Body of pancreas (tissue), 4 donors: ENCODE measurements at regions not wholly inside any gene's neighbourhood (a gene's known extent, or its start where the extent isn't known, plus 50 kb on each side); places are given as distances from the start of the nearest gene placed in this dataset.

Experiments
- ATAC-seq: fragments of 150-250 bp; one replicate; pipeline ENCODE4 v1.9.1; 2016
- DNase-seq, 4 donors: peaks; one replicate each; pipeline ENCODE4 v3.0.0-alpha.2; 2019
- H3K27ac ChIP-seq, 4 donors: fragments of 200-600 bp; sonication (generic); 1 replicate in 3 of 4; 2 replicates in 1 of 4; pipeline versions ENCODE4 v1.5.1 to v1.6.1; 2016 to 2019; ENCODE audit warnings: mild to moderate bottlenecking in 1 of 4, mixed read lengths in 1 of 4, moderate library complexity in 1 of 4
- H3K27me3 ChIP-seq, 2 donors: fragments of 200-600 bp; sonication (generic); one replicate each; pipeline ENCODE4 v1.6.0; 2016; ENCODE audit warnings: mild to moderate bottlenecking in 1 of 2
- H3K36me3 ChIP-seq, 2 donors: fragments of 200-600 bp; sonication (generic); replicated peaks in 1 of 2; 2 replicates each; pipeline ENCODE4 v1.5.1; 2016; ENCODE audit warnings: low read depth in 2 of 2; ENCODE audit not compliant: insufficient read depth in 1 of 2
- H3K4me1 ChIP-seq: fragments of 200-600 bp; sonication (generic); one replicate; pipeline ENCODE4 v1.6.0; 2016
- H3K4me3 ChIP-seq, 2 donors: fragments of 200-600 bp; sonication (generic); 1 replicate in 1 of 2; 2 replicates in 1 of 2; pipeline ENCODE4 v1.5.1; 2016 to 2019
- H3K9me3 ChIP-seq, 3 donors: fragments of 200-600 bp; sonication (generic); 1 replicate in 2 of 3; 2 replicates in 1 of 3; pipeline ENCODE4 v1.5.1; 2016
- POLR2A ChIP-seq, 3 donors: fragments of 450-650 bp; IDR thresholded peaks; one replicate each; pipeline ENCODE4 v1.6.1; 2016; ENCODE audit warnings: antibody characterized with exemption in 3 of 3, mild to moderate bottlenecking in 2 of 3
- WGBS, 2 donors: methylation state at CpG; one replicate each; pipeline ENCODE4 v1.1.5; 2017; 5-methylcytosine and 5-hydroxymethylcytosine counted together
- intact Hi-C: fragments of 100-400 bp; cut with DNase I; formaldehyde crosslinking; loops from one replicate; pipeline ENCODE4 v1.15.1; 2023
- TF ChIP-seq, protein P1 (sequence below), 7 experiments: fragments of 450-650 bp in 4 of 7; fragments of 200-600 bp in 3 of 7; sonication (generic) in 3 of 7; IDR thresholded peaks; one replicate each; pipeline ENCODE4 v1.5.1; 2016 to 2019; ENCODE audit warnings: antibody characterized with exemption in 7 of 7

DNA sequence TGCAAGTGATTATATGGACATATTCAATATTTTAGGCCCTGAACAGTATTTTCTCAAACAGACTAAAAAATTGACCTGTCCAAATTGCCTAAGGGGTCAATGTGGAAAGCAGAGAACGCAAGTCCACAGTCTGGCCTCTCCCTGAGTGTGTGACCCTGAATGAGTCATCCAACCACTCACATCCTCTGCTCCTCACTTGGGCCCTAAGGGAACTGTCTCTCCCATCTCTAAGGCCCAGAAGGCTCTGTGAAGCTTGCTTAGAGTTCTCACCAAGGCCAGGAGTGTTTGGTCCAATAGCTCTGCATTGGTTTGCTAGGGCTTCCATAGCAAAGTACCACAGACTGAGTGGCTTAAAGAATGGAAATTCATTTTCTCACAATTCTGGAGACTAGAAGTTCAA, 155.1 kb downstream of the LSM5 start:
- Histone ChIP-seq H3K9me3 (peaks cover 0 to 11% (median 0%) of the 10 kb centered on the region in 3 donors), H3K27me3 (no peaks in the 10 kb centered on the region), H3K36me3 (no peaks in the 10 kb centered on the region), H3K4me3 (no peak overlapping the region), H3K27ac (no peak overlapping the region), H3K4me1 (no peaks in the 10 kb centered on the region)
- ATAC-seq (no peak), DNase-seq (no peak)
- intact Hi-C loops, result no loop called here
- 78 to 81% methylated on average over 1 of the region's 1 CpG for WGBS, 2 donors
- TF ChIP-seq, protein P1, sequence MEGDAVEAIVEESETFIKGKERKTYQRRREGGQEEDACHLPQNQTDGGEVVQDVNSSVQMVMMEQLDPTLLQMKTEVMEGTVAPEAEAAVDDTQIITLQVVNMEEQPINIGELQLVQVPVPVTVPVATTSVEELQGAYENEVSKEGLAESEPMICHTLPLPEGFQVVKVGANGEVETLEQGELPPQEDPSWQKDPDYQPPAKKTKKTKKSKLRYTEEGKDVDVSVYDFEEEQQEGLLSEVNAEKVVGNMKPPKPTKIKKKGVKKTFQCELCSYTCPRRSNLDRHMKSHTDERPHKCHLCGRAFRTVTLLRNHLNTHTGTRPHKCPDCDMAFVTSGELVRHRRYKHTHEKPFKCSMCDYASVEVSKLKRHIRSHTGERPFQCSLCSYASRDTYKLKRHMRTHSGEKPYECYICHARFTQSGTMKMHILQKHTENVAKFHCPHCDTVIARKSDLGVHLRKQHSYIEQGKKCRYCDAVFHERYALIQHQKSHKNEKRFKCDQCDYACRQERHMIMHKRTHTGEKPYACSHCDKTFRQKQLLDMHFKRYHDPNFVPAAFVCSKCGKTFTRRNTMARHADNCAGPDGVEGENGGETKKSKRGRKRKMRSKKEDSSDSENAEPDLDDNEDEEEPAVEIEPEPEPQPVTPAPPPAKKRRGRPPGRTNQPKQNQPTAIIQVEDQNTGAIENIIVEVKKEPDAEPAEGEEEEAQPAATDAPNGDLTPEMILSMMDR (IDR thresholded peaks at IDR 0.05), result no peak
- TF ChIP-seq POLR2A (IDR thresholded peaks at IDR 0.05), result no peak

DNA sequence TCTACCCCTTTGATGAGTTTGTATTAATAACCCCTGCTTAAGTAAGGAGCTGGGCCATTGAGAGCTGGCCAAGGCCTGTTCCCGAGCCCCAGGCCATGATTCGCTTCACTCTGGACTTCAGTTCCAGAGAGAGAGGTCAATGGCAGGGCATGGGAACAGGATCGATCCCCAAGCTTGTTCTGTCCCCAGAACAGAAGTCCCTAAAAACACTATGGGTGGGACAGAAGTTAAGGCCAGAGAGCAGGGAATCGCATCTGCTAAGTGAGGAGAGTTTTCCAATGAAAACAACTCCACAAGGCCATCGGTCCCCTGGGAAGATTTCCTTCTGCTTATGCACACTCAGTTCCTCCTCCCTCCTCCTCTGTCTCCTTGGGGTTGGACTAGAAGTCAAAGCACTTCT, 159.6 kb downstream of the LSM5 start:
- 77 to 92% methylated on average over 5 of the region's 5 CpGs for WGBS, 2 donors
- H3K4me3 ChIP-seq, result no peak overlapping the region
- peaks cover 0 to 11% (median 0%) of the 10 kb centered on the region in 3 donors for H3K9me3 ChIP-seq
- no peak for TF ChIP-seq POLR2A (IDR thresholded peaks at IDR 0.05)
- TF ChIP-seq, protein P1 (IDR thresholded peaks at IDR 0.05), result no peak
- no peaks in the 10 kb centered on the region for H3K36me3 ChIP-seq
- DNase-seq (no peak), ATAC-seq (no peak)
- intact Hi-C loops, result no loop called here
- H3K4me1 ChIP-seq, result no peaks in the 10 kb centered on the region
- H3K27ac ChIP-seq, result no peak overlapping the region
- H3K27me3 ChIP-seq, result no peaks in the 10 kb centered on the region

DNA sequence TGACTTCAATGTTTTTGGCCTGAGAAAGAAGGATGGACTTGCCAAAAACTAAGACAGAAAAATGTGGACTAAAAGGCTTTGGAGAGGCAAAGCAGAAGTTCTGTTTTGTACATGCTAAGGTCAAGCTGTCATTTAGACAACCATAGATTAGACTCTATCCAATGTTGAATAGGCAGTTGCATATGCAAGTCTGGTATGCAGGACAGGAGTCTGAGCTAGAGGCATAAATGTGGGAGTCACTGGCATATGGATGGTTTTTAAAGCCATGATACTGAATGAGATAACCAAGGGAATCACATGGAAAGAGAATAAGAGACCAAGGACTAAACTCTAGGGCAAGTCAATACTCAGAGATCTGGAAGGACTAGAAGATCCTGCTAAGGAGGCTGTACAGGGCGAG, 164.1 kb downstream of the LSM5 start:
- TF ChIP-seq, protein P1 (IDR thresholded peaks at IDR 0.05), result no peak
- DNase-seq (no peak), ATAC-seq (no peak)
- Histone ChIP-seq H3K27me3 (no peaks in the 10 kb centered on the region), H3K4me1 (no peaks in the 10 kb centered on the region), H3K27ac (no peak overlapping the region), H3K36me3 (no peaks in the 10 kb centered on the region), H3K4me3 (no peak overlapping the region), H3K9me3 (peaks cover 0 to 3% (median 0%) of the 10 kb centered on the region in 3 donors)
- WGBS, 2 donors, result 25 to 26% methylated on average over 1 of the region's 1 CpG
- intact Hi-C loops, result no loop called here

DNA sequence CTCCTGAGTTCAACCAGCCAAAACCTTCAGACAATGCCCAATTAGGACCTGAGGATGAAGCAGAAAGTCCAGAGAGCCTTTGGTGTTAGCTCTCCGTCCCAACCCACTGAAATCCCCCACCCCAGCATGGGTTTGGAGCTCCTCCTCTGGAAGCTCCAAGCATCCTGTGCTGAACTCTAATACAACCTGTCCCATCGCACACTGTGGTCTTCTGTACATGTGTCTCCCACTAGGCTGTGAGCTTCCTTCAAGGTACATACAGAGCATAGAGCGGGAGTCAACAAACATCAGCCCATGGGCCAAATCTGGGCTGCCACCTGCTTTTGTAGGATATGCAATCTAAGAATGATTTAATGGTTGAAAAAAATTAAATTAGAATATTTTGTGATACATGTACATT, 166.5 kb downstream of the LSM5 start:
- H3K9me3 ChIP-seq, result no peaks in the 10 kb centered on the region
- intact Hi-C loops, result no loop called here
- H3K4me3 ChIP-seq, result no peak overlapping the region
- H3K27me3 ChIP-seq, result no peaks in the 10 kb centered on the region
- H3K27ac ChIP-seq, result no peak overlapping the region
- DNase-seq, result no peak
- no peaks in the 10 kb centered on the region for H3K36me3 ChIP-seq
- WGBS, 2 donors, result 86 to 90% methylated on average over 3 of the region's 3 CpGs
- ATAC-seq, result no peak
- TF ChIP-seq POLR2A (IDR thresholded peaks at IDR 0.05), result no peak
- TF ChIP-seq, protein P1 (IDR thresholded peaks at IDR 0.05), result no peak
- peaks cover 3% of the 10 kb centered on the region for H3K4me1 ChIP-seq

DNA sequence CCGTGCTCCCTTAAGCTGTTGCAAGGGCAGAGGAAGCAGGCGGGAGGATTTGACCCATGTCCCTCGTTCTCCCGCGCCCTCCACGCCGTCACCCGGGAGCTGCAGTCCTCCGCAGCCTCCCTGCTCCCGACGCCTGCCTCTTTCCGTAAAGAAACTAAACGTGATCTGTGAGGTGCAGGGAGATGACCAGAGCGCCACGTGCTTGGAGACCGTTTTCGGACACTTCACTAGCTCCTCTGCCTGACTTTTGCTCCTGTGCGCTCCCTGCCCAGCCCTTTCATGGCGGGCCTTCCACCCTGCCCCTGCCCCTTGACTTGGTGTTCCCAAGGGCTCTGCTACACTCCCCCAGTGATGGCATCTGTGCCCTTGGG, 171.2 kb downstream of the LSM5 start:
- Histone ChIP-seq H3K36me3 (no peaks in the 10 kb centered on the region), H3K27ac (no peak overlapping the region), H3K4me3 (no peak overlapping the region), H3K4me1 (peaks cover 11% of the 10 kb centered on the region), H3K27me3 (no peaks in the 10 kb centered on the region), H3K9me3 (no peaks in the 10 kb centered on the region)
- intact Hi-C loops, result no loop called here
- TF ChIP-seq, protein P1 (IDR thresholded peaks at IDR 0.05), result no peak
- no peak for TF ChIP-seq POLR2A (IDR thresholded peaks at IDR 0.05)
- DNase-seq, result no peak
- peak; percentile 18 for ATAC-seq
- WGBS, 2 donors, result 22 to 27% methylated on average over 19 of the region's 19 CpGs
